ENCODE measurements at regions not wholly inside any gene's neighbourhood (a gene's known extent, or its start where the extent isn't known, plus 50 kb on each side); places are given as distances from the start of the nearest gene placed in this dataset.

- no peak overlapping the region for H3K27ac ChIP-seq (ENCODE audit: low read depth, low read length)
- no peak overlapping the region for H3K4me2 ChIP-seq (ENCODE audit: low read depth, low read length, poor library complexity, severe bottlenecking)
- no peak overlapping the region for H3K4me3 ChIP-seq (ENCODE audit: insufficient read depth, low read length, poor library complexity, severe bottlenecking)
- no peaks in the 10 kb centered on the region for H3K9me3 ChIP-seq (ENCODE audit: insufficient read depth, low read length)
- H3K9me2 ChIP-seq (replicated peaks; ENCODE audit: insufficient read depth, low read length): no peaks in the 10 kb centered on the region
- H3K9ac ChIP-seq (ENCODE audit: low read length): no peak overlapping the region
- H3K79me2 ChIP-seq (ENCODE audit: insufficient read depth, low read length): no peaks in the 10 kb centered on the region
- no peaks in the 10 kb centered on the region for H3K27me3 ChIP-seq (ENCODE audit: low read length)
- H4K20me1 ChIP-seq (ENCODE audit: low read depth, low read length): no peaks in the 10 kb centered on the region
- no peaks in the 10 kb centered on the region for H3F3A ChIP-seq (ENCODE audit: insufficient read depth)
- H2AFZ ChIP-seq (ENCODE audit: low read depth, low read length, severe bottlenecking): no peak overlapping the region
- TF ChIP-seq CTCF (IDR thresholded peaks at IDR 0.05; ENCODE audit: insufficient read depth, low read length, poor library complexity, severe bottlenecking) (no peak), EZH2phosphoT487 (conservative IDR thresholded peaks at IDR 0.05; ENCODE audit: low read length) (no peak)
- H3K36me3 ChIP-seq (ENCODE audit: low read length): no peaks in the 10 kb centered on the region
Measured at GRCh38 chr1:208640295-208640694, 396.1 kb upstream of the PLXNA2 start.

GRCh38 chr1:208641579-208642280, 397.5 kb upstream of the PLXNA2 start:
- no peaks in the 10 kb centered on the region for H3K9me2 ChIP-seq (replicated peaks; ENCODE audit: insufficient read depth, low read length)
- no peak overlapping the region for H3K4me2 ChIP-seq (ENCODE audit: low read depth, low read length, poor library complexity, severe bottlenecking)
- H3K9me3 ChIP-seq (ENCODE audit: insufficient read depth, low read length): no peaks in the 10 kb centered on the region
- no peak overlapping the region for H3K4me3 ChIP-seq (ENCODE audit: insufficient read depth, low read length, poor library complexity, severe bottlenecking)
- no peaks in the 10 kb centered on the region for H3K27me3 ChIP-seq (ENCODE audit: low read length)
- no peak overlapping the region for H2AFZ ChIP-seq (ENCODE audit: low read depth, low read length, severe bottlenecking)
- no peaks in the 10 kb centered on the region for H3F3A ChIP-seq (ENCODE audit: insufficient read depth)
- no peak overlapping the region for H3K27ac ChIP-seq (ENCODE audit: low read depth, low read length)
- TF ChIP-seq CTCF (IDR thresholded peaks at IDR 0.05; ENCODE audit: insufficient read depth, low read length, poor library complexity, severe bottlenecking) (no peak), EZH2phosphoT487 (conservative IDR thresholded peaks at IDR 0.05; ENCODE audit: low read length) (no peak)
- H3K79me2 ChIP-seq (ENCODE audit: insufficient read depth, low read length): no peaks in the 10 kb centered on the region
- no peaks in the 10 kb centered on the region for H3K36me3 ChIP-seq (ENCODE audit: low read length)
- H4K20me1 ChIP-seq (ENCODE audit: low read depth, low read length): no peaks in the 10 kb centered on the region
- no peak overlapping the region for H3K9ac ChIP-seq (ENCODE audit: low read length)

DNA sequence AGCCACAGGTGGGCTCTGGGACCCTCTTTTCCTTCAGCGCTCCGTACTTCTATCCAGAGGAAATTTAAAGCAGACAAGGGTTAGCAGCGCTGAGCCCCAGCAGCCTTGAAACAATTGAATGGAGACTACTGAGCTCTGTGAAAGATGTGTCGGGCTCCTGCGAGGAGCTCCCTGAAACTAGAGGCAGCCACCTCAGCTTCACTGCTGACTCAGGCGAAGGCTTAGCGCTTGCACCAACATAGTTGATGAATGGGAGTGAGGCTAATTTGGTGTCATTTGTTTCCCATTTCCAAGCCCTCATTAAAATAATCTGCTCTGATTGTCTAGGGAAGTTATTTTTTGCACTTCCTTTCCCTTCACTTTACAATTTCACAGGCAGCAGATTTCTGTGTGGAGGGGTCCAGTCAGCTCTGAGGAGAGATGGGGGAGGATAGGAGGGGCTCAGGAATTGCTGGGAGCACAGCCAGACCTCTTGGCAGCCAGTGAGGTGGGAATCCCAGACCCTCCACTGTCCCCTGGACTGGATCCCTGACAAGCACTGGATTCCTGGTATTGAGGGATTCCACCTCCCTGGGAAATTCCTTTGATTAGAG, 398.9 kb upstream of the PLXNA2 start:
- Histone ChIP-seq H3F3A (ENCODE audit: insufficient read depth) (no peaks in the 10 kb centered on the region), H3K79me2 (ENCODE audit: insufficient read depth, low read length) (no peaks in the 10 kb centered on the region), H3K27me3 (ENCODE audit: low read length) (no peaks in the 10 kb centered on the region), H3K36me3 (ENCODE audit: low read length) (no peaks in the 10 kb centered on the region), H3K27ac (ENCODE audit: low read depth, low read length) (no peak overlapping the region), H3K9ac (ENCODE audit: low read length) (no peak overlapping the region), H3K4me2 (ENCODE audit: low read depth, low read length, poor library complexity, severe bottlenecking) (no peak overlapping the region), H4K20me1 (ENCODE audit: low read depth, low read length) (no peaks in the 10 kb centered on the region), H2AFZ (ENCODE audit: low read depth, low read length, severe bottlenecking) (no peak overlapping the region), H3K4me3 (ENCODE audit: insufficient read depth, low read length, poor library complexity, severe bottlenecking) (no peak overlapping the region), H3K9me2 (replicated peaks; ENCODE audit: insufficient read depth, low read length) (no peaks in the 10 kb centered on the region), H3K9me3 (ENCODE audit: insufficient read depth, low read length) (no peaks in the 10 kb centered on the region)
- TF ChIP-seq EZH2phosphoT487 (conservative IDR thresholded peaks at IDR 0.05; ENCODE audit: low read length): no peak
- TF ChIP-seq CTCF (IDR thresholded peaks at IDR 0.05; ENCODE audit: insufficient read depth, low read length, poor library complexity, severe bottlenecking): no peak

Measured in SU-DHL-6 (cell line).